HG02610 (cell line): ENCODE measurements at regions not wholly inside any gene's neighbourhood (a gene's known extent, or its start where the extent isn't known, plus 50 kb on each side); places are given as distances from the start of the nearest gene placed in this dataset.
A peak's percentile ranks its signal among the peaks of the same experiment; 100 is the strongest.
"Not testable (repeated sequence)": the region's sequence is repeated elsewhere in the genome, so short reads cannot be mapped to it uniquely, and the experiment has no call there.

ENCODE experiments used
- ATAC-seq: cut with Tn5 transposase; IDR thresholded peaks from one replicate; pipeline ENCODE4 v1.9.1; 2021; ENCODE audit warnings: mild to moderate bottlenecking, moderate library complexity; ENCODE audit not compliant: unreplicated experiment

- not testable (repeated sequence) for ATAC-seq
Observed at GRCh38 chr1:148432318-148432717, 50.8 kb downstream of the PPIAL4G start.

- ATAC-seq, result not testable (repeated sequence)
Observed at GRCh38 chr1:148429856-148430255, 53.2 kb downstream of the PPIAL4G start.

- ATAC-seq, result peak; percentile 43
Observed at GRCh38 chr1:148426940-148427611, 56.0 kb downstream of the PPIAL4G start.

GRCh38 chr1:148426385-148426784 lies 56.7 kb downstream of the PPIAL4G start:
- not testable (repeated sequence) for ATAC-seq

GRCh38 chr1:148424143-148425003 lies 58.7 kb downstream of the PPIAL4G start:
- ATAC-seq, result not testable (repeated sequence)

- not testable (repeated sequence) for ATAC-seq
Observed at GRCh38 chr1:148422921-148423320, 60.2 kb downstream of the PPIAL4G start.

- not testable (repeated sequence) for ATAC-seq
Observed at GRCh38 chr1:148417241-148417640, 65.9 kb downstream of the PPIAL4G start.

GRCh38 chr1:148413385-148413784 lies 69.7 kb downstream of the PPIAL4G start:
- ATAC-seq, result not testable (repeated sequence)

- not testable (repeated sequence) for ATAC-seq
Observed at GRCh38 chr1:148404786-148405568, 78.1 kb downstream of the PPIAL4G start.

- not testable (repeated sequence) for ATAC-seq
Observed at GRCh38 chr1:148403925-148404324, 79.2 kb downstream of the PPIAL4G start.

- not testable (repeated sequence) for ATAC-seq
Observed at GRCh38 chr1:148403085-148403456, 80.0 kb downstream of the PPIAL4G start.

GRCh38 chr1:148402152-148403084 lies 80.7 kb downstream of the PPIAL4G start:
- peak; percentile 93 for ATAC-seq

GRCh38 chr1:148397516-148397915 lies 85.6 kb downstream of the PPIAL4G start:
- not testable (repeated sequence) for ATAC-seq

- ATAC-seq, result not testable (repeated sequence)
Observed at GRCh38 chr1:148392505-148392904, 90.6 kb downstream of the PPIAL4G start.

- not testable (repeated sequence) for ATAC-seq
Observed at GRCh38 chr1:148391323-148391722, 91.8 kb downstream of the PPIAL4G start.

- ATAC-seq, result no peak
Observed at GRCh38 chr1:148389027-148389339, 94.1 kb downstream of the PPIAL4G start.

GRCh38 chr1:148388260-148389026 lies 94.7 kb downstream of the PPIAL4G start:
- ATAC-seq, result peak; percentile 78

- not testable (repeated sequence) for ATAC-seq
Observed at GRCh38 chr1:148387949-148388259, 95.2 kb downstream of the PPIAL4G start.

GRCh38 chr1:148387122-148387948 lies 95.8 kb downstream of the PPIAL4G start:
- ATAC-seq, result not testable (repeated sequence)
